Aorta (tissue), 5 donors: ENCODE measurements at regions not wholly inside any gene's neighbourhood (a gene's known extent, or its start where the extent isn't known, plus 50 kb on each side); places are given as distances from the start of the nearest gene placed in this dataset.

ENCODE experiments used
- ATAC-seq: fragments of 200-7000 bp; cut with Tn5 transposase; one replicate; pipeline ENCODE4 v1.9.1; 2022; ENCODE audit warnings: moderate library complexity; ENCODE audit not compliant: low FRiP score
- DNase-seq, 2 donors: peaks; one replicate each; pipeline ENCODE4 v3.0.0-alpha.2; 2020
- H3K27ac ChIP-seq, 2 donors: one replicate each; pipeline ENCODE4 v1.5.1; 2013; ENCODE audit warnings: low read length in 2 of 2, mild to moderate bottlenecking in 2 of 2, moderate library complexity in 2 of 2, control low read depth in 1 of 2, inconsistent platforms in 1 of 2, low read depth in 1 of 2
- H3K27me3 ChIP-seq, 2 donors: one replicate each; pipeline ENCODE4 v1.6.1; 2013; ENCODE audit warnings: control low read depth in 1 of 2, low read length in 1 of 2, mild to moderate bottlenecking in 1 of 2, moderate library complexity in 1 of 2; ENCODE audit not compliant: insufficient read depth in 2 of 2, control insufficient read depth in 1 of 2
- H3K36me3 ChIP-seq, 2 donors: one replicate each; pipeline ENCODE4 v1.6.1; 2013; ENCODE audit warnings: control low read depth in 1 of 2, low read length in 1 of 2, mild to moderate bottlenecking in 1 of 2; ENCODE audit not compliant: insufficient read depth in 2 of 2, control insufficient read depth in 1 of 2
- H3K4me1 ChIP-seq, 2 donors: one replicate each; pipeline ENCODE4 v1.6.1; 2013; ENCODE audit warnings: low read length in 2 of 2, control low read depth in 1 of 2, mild to moderate bottlenecking in 1 of 2, moderate library complexity in 1 of 2; ENCODE audit not compliant: insufficient read depth in 2 of 2, control insufficient read depth in 1 of 2
- H3K4me3 ChIP-seq, 2 donors: one replicate each; pipeline ENCODE4 v1.5.1; 2013; ENCODE audit warnings: low read length in 2 of 2, control low read depth in 1 of 2, mild to moderate bottlenecking in 1 of 2
- H3K9me3 ChIP-seq: one replicate; pipeline ENCODE4 v1.6.1; 2013; ENCODE audit warnings: mild to moderate bottlenecking, low read length; ENCODE audit not compliant: control insufficient read depth
- WGBS, 2 donors: extraction: QIAGEN DNeasy Blood & Tissue Kit; methylation state at CpG; one replicate each; pipeline ENCODE4 v1.1.7; 2013; 5-methylcytosine and 5-hydroxymethylcytosine counted together
- intact Hi-C, 2 donors: fragments of 100-400 bp; cut with DNase I; formaldehyde crosslinking; loops; one replicate each; pipeline versions ENCODE4 v1.14.2 to v1.15.0; 2022
- donor health status: healthy with polysubstance abuse.
- donor health status: Bipolar disorder and iron deficiency.
- donor health status: DM: no; HTN: no; CAD: no.
- donor health status: DM: no; HTN: no; CAD: no.
- donor health status: DM: yes; HTN: yes; CAD: no.

DNA sequence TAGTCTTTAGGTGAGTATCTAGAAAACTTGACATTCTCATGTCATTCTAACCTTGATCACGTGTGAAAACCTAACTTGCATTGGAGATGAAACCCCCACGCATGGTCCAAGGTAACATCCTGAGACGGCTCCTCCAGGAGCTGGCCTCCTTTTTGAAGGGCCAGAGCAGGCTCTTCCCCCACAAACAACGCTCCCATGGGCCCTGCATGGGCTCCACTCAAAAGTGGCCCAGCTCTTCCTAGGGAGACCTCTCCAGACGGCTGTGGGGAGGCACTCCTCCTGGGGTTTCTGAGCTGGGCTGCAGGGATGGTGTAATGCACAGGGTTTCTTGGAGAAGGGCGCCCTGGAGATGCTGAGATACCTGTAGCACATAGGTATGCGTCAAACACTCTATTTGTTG lies 296.2 kb upstream of the IRX1 start:
- 82% methylated on average over 7 of the region's 7 CpGs for WGBS, 2 donors

GRCh38 chr5:3297853-3298252 lies 297.8 kb upstream of the IRX1 start:
- no peak for ATAC-seq
- WGBS, 2 donors, result 66 to 68% methylated on average over 3 of the region's 3 CpGs
- intact Hi-C loops, result no loop called here
- peaks cover 2% of the 10 kb centered on the region for H3K9me3 ChIP-seq
- no peak for DNase-seq
- no peak overlapping the region for H3K27ac ChIP-seq
- H3K27me3 ChIP-seq, result peaks cover 0 to 3% of the 10 kb centered on the region in 2 donors
- H3K4me1 ChIP-seq, result no peaks in the 10 kb centered on the region
- H3K4me3 ChIP-seq, result no peak overlapping the region
- H3K36me3 ChIP-seq, result no peaks in the 10 kb centered on the region

More for the DNA sequence above, 296.2 kb upstream of the IRX1 start:
- DNase-seq, result no peak
- no peak overlapping the region for H3K27ac ChIP-seq
- no peaks in the 10 kb centered on the region for H3K36me3 ChIP-seq
- peaks cover 0 to 3% of the 10 kb centered on the region in 2 donors for H3K27me3 ChIP-seq
- H3K4me1 ChIP-seq, result no peaks in the 10 kb centered on the region
- intact Hi-C loops, result no loop called here
- no peak for ATAC-seq
- H3K4me3 ChIP-seq, result no peak overlapping the region
- H3K9me3 ChIP-seq, result peaks cover 2% of the 10 kb centered on the region

DNA sequence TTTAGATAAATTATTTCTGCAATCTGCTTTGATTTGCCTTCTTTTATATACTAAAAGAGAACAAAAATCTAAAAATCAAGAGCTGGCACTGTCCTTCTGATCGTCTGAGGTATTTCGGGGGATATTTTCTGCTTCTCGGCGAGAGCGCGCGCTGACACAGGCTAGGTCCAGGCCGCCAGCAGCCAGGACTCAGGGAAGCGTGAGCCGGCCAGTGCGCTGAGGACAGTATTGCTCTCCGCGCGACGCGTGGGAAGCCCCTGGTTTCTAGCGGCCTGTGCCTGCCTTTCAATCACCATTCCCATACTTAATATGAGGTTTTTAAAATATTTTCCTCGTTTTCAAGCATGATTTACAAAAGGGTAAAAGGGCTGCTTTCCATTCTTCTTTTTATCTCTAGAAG lies 307.3 kb upstream of the IRX1 start:
- ATAC-seq (no peak), DNase-seq (peak in 1 of 2 donors; percentile 67)
- Histone ChIP-seq H3K9me3 (no peaks in the 10 kb centered on the region), H3K4me3 (no peak overlapping the region), H3K4me1 (no peaks in the 10 kb centered on the region), H3K27me3 (peaks cover 0 to 2% of the 10 kb centered on the region in 2 donors), H3K36me3 (no peaks in the 10 kb centered on the region), H3K27ac (no peak overlapping the region)
- intact Hi-C loops, result no loop called here
- 88 to 91% methylated on average over 18 of the region's 18 CpGs for WGBS, 2 donors

DNA sequence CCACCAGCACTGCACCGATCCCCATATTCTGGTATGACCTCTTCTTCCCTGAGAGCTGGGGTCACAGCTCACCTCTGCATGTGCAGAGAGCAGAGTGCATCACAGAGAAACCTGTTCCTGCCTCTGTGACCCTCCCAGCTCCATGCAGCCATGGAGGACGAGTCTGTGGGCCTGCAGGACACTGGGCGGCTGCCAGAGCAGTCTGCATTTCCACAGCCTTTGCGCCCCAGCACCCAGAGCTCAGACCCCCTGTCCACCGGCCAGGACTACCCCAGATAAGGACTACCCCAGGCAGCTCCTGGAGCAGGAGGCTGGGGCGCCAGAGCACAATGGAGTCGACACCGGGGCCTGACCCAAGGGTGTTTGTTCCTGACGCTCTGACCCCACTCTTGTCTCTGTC lies 308.1 kb upstream of the IRX1 start:
- DNase-seq, result peak in 1 of 2 donors; percentile 65
- 70 to 71% methylated on average over 9 of the region's 9 CpGs for WGBS, 2 donors

DNA sequence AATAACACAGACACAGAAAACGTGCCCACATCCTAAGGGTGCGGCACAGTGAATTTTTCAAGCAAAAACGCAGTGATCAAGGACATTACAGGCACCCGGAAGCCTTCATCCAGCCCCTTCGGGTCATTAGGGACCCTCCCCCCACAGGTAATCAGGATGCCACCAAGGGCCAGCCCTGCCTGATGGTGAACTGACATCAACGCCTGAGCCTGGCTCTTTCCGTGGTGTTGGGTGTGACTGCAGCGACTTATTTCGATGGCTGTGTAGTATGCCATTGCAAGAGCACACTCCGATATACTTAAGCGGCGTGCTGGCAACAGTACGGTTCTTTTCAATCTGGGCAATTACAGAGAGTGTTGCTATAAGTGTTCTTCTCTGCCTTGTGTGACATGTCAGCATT lies 310.0 kb upstream of the IRX1 start:
- ATAC-seq (no peak), DNase-seq (no peak)
- H3K9me3 ChIP-seq, result no peaks in the 10 kb centered on the region
- no peak overlapping the region for H3K27ac ChIP-seq
- H3K36me3 ChIP-seq, result no peaks in the 10 kb centered on the region
- H3K4me3 ChIP-seq, result no peak overlapping the region
- H3K27me3 ChIP-seq, result peaks cover 0 to 2% of the 10 kb centered on the region in 2 donors
- intact Hi-C loops, result no loop called here
- 87 to 88% methylated on average over 13 of the region's 13 CpGs for WGBS, 2 donors
- no peaks in the 10 kb centered on the region for H3K4me1 ChIP-seq

More for the DNA sequence above, 308.1 kb upstream of the IRX1 start:
- no peak for ATAC-seq
- intact Hi-C loops, result no loop called here
- no peaks in the 10 kb centered on the region for H3K36me3 ChIP-seq
- H3K27ac ChIP-seq, result no peak overlapping the region
- no peaks in the 10 kb centered on the region for H3K4me1 ChIP-seq
- H3K4me3 ChIP-seq, result no peak overlapping the region
- no peaks in the 10 kb centered on the region for H3K9me3 ChIP-seq
- peaks cover 0 to 2% of the 10 kb centered on the region in 2 donors for H3K27me3 ChIP-seq

DNA sequence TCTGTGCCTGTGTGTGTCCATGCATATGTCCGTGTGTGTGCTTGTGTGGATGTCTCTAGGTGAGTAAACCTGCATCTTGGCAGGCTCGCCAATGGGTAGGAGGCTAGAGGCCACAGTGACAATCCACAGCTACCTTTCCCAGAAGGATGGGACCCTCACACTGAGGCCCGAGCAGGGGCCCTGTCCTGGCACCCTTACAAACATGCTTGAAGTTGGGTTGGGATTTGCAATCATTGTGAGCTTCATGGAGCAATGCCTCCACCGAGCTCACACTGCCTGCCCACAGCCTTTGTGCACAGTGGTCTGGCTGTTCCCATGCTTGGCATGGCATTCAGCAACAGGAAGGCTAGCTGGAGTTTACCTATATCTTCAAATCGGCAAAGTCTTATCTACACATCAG lies 311.1 kb upstream of the IRX1 start:
- Histone ChIP-seq H3K9me3 (no peaks in the 10 kb centered on the region), H3K36me3 (no peaks in the 10 kb centered on the region), H3K27ac (no peak overlapping the region), H3K4me3 (no peak overlapping the region), H3K27me3 (peaks cover 0 to 2% of the 10 kb centered on the region in 2 donors), H3K4me1 (no peaks in the 10 kb centered on the region)
- ATAC-seq (no peak), DNase-seq (no peak)
- WGBS, 2 donors, result 75 to 80% methylated on average over 5 of the region's 5 CpGs
- intact Hi-C loops, result no loop called here

DNA sequence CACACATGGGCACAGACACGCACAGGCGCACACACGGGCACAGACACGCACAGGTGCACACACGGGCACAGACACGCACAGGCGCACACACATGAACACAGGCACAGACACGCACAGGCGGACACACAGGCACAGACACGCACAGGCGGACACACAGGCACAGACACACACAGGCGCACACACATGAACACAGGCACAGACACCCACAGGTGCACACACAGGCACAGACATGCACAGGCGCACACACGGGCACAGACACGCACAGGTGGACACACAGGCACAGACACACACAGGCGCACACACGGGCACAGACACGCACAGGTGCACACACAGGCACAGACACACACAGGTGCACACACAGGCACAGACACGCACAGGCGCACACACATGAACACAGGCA lies 312.8 kb upstream of the IRX1 start:
- no peaks in the 10 kb centered on the region for H3K36me3 ChIP-seq
- ATAC-seq (no peak), DNase-seq (no peak)
- WGBS, 2 donors, result 95 to 97% methylated on average over 20 of the region's 20 CpGs
- no peak overlapping the region for H3K4me3 ChIP-seq
- no peaks in the 10 kb centered on the region for H3K9me3 ChIP-seq
- no peaks in the 10 kb centered on the region for H3K4me1 ChIP-seq
- intact Hi-C loops, result no loop called here
- H3K27ac ChIP-seq, result no peak overlapping the region
- peaks cover 0 to 2% of the 10 kb centered on the region in 2 donors for H3K27me3 ChIP-seq

- ATAC-seq (no peak), DNase-seq (no peak)
- no peak overlapping the region for H3K27ac ChIP-seq
- intact Hi-C loops, result no loop called here
- no peak overlapping the region for H3K4me3 ChIP-seq
- no peaks in the 10 kb centered on the region for H3K36me3 ChIP-seq
- H3K4me1 ChIP-seq, result no peaks in the 10 kb centered on the region
- no peaks in the 10 kb centered on the region for H3K27me3 ChIP-seq
- no peaks in the 10 kb centered on the region for H3K9me3 ChIP-seq
- 73 to 75% methylated on average over 7 of the region's 7 CpGs for WGBS, 2 donors
Observed at GRCh38 chr5:3281366-3281765, 314.3 kb upstream of the IRX1 start.

GRCh38 chr5:3278643-3279042 lies 317.0 kb upstream of the IRX1 start:
- Histone ChIP-seq H3K9me3 (peaks cover 2% of the 10 kb centered on the region), H3K4me3 (no peak overlapping the region), H3K4me1 (no peaks in the 10 kb centered on the region), H3K27me3 (no peaks in the 10 kb centered on the region), H3K27ac (no peak overlapping the region), H3K36me3 (no peaks in the 10 kb centered on the region)
- ATAC-seq (no peak), DNase-seq (no peak)
- 34 to 50% methylated on average over 1 of the region's 1 CpG for WGBS, 2 donors
- intact Hi-C loops, result no loop called here
